GM21360 (cell line): ENCODE measurements at regions not wholly inside any gene's neighbourhood (a gene's known extent, or its start where the extent isn't known, plus 50 kb on each side); places are given as distances from the start of the nearest gene placed in this dataset.

Experiments used
- ATAC-seq: cut with Tn5 transposase; IDR thresholded peaks from one replicate; pipeline ENCODE4 v1.9.1; 2021; ENCODE audit warnings: mild to moderate bottlenecking, moderate library complexity; ENCODE audit not compliant: unreplicated experiment

- no peak for ATAC-seq
Measured at GRCh38 chr9:113808391-113809358, 67.4 kb upstream of the ZNF618 start.

GRCh38 chr9:113817171-113817570, 58.9 kb upstream of the ZNF618 start:
- no peak for ATAC-seq

- no peak for ATAC-seq
Measured at GRCh38 chr9:113818391-113818790, 57.7 kb upstream of the ZNF618 start.

GRCh38 chr9:113822315-113822714, 53.8 kb upstream of the ZNF618 start:
- ATAC-seq = no peak

- ATAC-seq = no peak
Measured at GRCh38 chr9:113823421-113823820, 52.7 kb upstream of the ZNF618 start.
